ENCODE measurements at regions not wholly inside any gene's neighbourhood (a gene's known extent, or its start where the extent isn't known, plus 50 kb on each side); places are given as distances from the start of the nearest gene placed in this dataset.

DNA sequence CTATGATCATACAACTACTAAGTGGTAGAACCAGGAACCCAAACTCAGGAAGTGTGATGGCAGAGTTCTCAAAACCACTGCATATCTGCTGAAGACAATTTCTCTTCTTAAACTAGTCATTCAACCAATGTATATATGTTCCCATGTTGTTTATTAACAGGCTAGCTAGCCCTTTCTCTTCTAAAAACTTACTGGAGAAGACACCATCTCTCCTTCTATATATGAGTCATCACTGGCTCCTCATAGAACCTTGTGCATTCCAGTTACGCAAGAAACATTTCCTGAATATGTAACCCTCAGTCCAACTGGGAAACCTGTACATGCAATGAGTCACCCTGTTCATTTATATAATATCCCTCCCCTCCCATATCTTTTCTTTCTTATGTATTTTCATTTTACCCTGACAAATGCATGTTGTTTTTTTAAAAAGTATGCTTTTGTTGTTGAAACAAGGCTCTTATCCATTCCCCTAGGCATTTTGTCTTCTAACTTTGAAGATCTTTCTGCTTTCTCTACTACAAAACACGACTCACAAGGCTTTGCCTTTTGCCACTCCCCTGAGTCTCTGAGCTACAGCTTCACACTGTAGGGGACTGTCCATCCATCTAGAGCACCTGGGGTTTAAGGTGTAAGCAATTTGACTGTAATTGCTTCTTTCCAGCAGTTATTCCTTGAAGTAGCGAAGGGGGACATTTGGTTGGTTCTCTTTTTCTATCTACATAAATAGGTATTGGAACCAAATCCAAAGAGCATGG lies 119.5 kb downstream of the ANXA1 start:
- H3K9ac ChIP-seq (ENCODE audit: low read depth, low read length) = no peak overlapping the region
- no peaks in the 10 kb centered on the region for H3K79me2 ChIP-seq (ENCODE audit: insufficient read depth, low read length)
- no peak overlapping the region for H2AFZ ChIP-seq (ENCODE audit: low read depth, low read length)
- H3K36me3 ChIP-seq (ENCODE audit: insufficient read depth, low read length) = no peaks in the 10 kb centered on the region
- H3K4me3 ChIP-seq (ENCODE audit: low read depth in 1 of 2, low read length in 2 of 2) = no peak overlapping the region
- DNase-seq (no peak), ATAC-seq (ENCODE audit: insufficient read depth, low read depth) (no peak)
- no peak for TF ChIP-seq EZH2 (IDR thresholded peaks at IDR 0.05; ENCODE audit: borderline replicate concordance, low read depth, low read length, severe bottlenecking)
- TF ChIP-seq, protein P1, sequence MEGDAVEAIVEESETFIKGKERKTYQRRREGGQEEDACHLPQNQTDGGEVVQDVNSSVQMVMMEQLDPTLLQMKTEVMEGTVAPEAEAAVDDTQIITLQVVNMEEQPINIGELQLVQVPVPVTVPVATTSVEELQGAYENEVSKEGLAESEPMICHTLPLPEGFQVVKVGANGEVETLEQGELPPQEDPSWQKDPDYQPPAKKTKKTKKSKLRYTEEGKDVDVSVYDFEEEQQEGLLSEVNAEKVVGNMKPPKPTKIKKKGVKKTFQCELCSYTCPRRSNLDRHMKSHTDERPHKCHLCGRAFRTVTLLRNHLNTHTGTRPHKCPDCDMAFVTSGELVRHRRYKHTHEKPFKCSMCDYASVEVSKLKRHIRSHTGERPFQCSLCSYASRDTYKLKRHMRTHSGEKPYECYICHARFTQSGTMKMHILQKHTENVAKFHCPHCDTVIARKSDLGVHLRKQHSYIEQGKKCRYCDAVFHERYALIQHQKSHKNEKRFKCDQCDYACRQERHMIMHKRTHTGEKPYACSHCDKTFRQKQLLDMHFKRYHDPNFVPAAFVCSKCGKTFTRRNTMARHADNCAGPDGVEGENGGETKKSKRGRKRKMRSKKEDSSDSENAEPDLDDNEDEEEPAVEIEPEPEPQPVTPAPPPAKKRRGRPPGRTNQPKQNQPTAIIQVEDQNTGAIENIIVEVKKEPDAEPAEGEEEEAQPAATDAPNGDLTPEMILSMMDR (IDR thresholded peaks at IDR 0.05; ENCODE audit: borderline replicate concordance, extremely low read depth, low read length, poor library complexity, severe bottlenecking) = no peak
- no peaks in the 10 kb centered on the region for H3K27me3 ChIP-seq (ENCODE audit: insufficient read depth, low read length, poor library complexity)
- H3K27ac ChIP-seq (ENCODE audit: low read length) = no peak overlapping the region
- H3K4me1 ChIP-seq (ENCODE audit: insufficient read depth, low read length) = peaks cover 14% of the 10 kb centered on the region
- no peak overlapping the region for H3K4me2 ChIP-seq (ENCODE audit: insufficient read depth, low read length)
- no peaks in the 10 kb centered on the region for H3K9me3 ChIP-seq (ENCODE audit: insufficient read depth, low read length, severe bottlenecking)
- no peaks in the 10 kb centered on the region for H4K20me1 ChIP-seq (ENCODE audit: insufficient read depth, low read length)

DNA sequence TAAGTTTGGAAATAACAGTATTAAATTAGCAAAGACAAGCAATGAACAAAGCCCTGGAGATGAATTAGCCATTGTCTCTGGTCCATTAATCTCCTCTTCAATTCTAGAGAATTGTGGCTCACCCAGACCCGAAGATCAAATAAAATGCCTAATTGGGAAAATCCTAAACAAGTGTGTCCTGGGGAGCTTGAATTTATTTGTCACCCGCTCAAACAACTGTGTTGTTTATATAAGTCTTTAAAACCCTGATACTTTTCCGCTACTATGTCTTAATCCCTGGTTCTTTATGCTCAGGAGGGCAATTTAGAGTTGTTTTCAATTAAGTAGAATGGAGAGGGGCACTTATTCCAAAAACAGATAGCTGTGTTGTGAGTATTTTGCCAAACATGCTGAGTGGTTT lies 128.4 kb downstream of the ANXA1 start:
- TF ChIP-seq, protein P1 (IDR thresholded peaks at IDR 0.05; ENCODE audit: borderline replicate concordance, extremely low read depth, low read length, poor library complexity, severe bottlenecking) = no peak
- TF ChIP-seq EZH2 (IDR thresholded peaks at IDR 0.05; ENCODE audit: borderline replicate concordance, low read depth, low read length, severe bottlenecking) = no peak

DNA sequence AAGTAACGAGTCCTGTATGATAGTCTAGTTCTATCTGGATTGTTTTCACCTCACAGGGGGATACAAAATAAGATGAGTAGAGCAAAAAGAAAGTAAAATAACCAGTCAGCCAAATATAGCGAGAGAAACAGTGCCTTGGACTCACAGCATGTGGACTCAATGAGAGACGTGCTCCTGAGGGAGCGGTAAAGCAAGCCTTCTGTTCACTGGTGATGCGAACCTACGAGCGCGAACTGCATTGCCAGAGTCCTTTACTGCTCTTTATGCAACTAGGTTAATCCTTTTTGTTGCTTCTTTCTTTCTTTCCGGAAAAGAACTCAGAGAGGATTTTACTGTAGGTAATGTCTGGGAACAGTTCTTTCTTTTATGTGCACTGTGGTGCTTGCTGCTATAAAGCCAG lies 132.7 kb downstream of the ANXA1 start:
- Histone ChIP-seq H4K20me1 (ENCODE audit: insufficient read depth, low read length) (no peaks in the 10 kb centered on the region), H3K36me3 (ENCODE audit: insufficient read depth, low read length) (no peaks in the 10 kb centered on the region), H3K9ac (ENCODE audit: low read depth, low read length) (no peak overlapping the region), H3K9me3 (ENCODE audit: insufficient read depth, low read length, severe bottlenecking) (no peaks in the 10 kb centered on the region), H3K79me2 (ENCODE audit: insufficient read depth, low read length) (no peaks in the 10 kb centered on the region), H3K4me1 (ENCODE audit: insufficient read depth, low read length) (no peaks in the 10 kb centered on the region), H3K4me2 (ENCODE audit: insufficient read depth, low read length) (no peak overlapping the region), H3K4me3 (ENCODE audit: low read depth in 1 of 2, low read length in 2 of 2) (no peak overlapping the region), H3K27me3 (ENCODE audit: insufficient read depth, low read length, poor library complexity) (no peaks in the 10 kb centered on the region), H2AFZ (ENCODE audit: low read depth, low read length) (no peak overlapping the region), H3K27ac (ENCODE audit: low read length) (no peak overlapping the region)
- DNase-seq (no peak), ATAC-seq (ENCODE audit: insufficient read depth, low read depth) (no peak)
- TF ChIP-seq, protein P1 (IDR thresholded peaks at IDR 0.05; ENCODE audit: borderline replicate concordance, extremely low read depth, low read length, poor library complexity, severe bottlenecking) = no peak
- TF ChIP-seq EZH2 (IDR thresholded peaks at IDR 0.05; ENCODE audit: borderline replicate concordance, low read depth, low read length, severe bottlenecking) = no peak

More for the DNA sequence above, 128.4 kb downstream of the ANXA1 start:
- Histone ChIP-seq H3K36me3 (ENCODE audit: insufficient read depth, low read length) (no peaks in the 10 kb centered on the region), H3K9ac (ENCODE audit: low read depth, low read length) (no peak overlapping the region), H3K27me3 (ENCODE audit: insufficient read depth, low read length, poor library complexity) (no peaks in the 10 kb centered on the region), H3K9me3 (ENCODE audit: insufficient read depth, low read length, severe bottlenecking) (no peaks in the 10 kb centered on the region), H3K27ac (ENCODE audit: low read length) (no peak overlapping the region), H3K4me3 (ENCODE audit: low read depth in 1 of 2, low read length in 2 of 2) (no peak overlapping the region), H3K79me2 (ENCODE audit: insufficient read depth, low read length) (no peaks in the 10 kb centered on the region), H3K4me1 (ENCODE audit: insufficient read depth, low read length) (no peaks in the 10 kb centered on the region), H2AFZ (ENCODE audit: low read depth, low read length) (no peak overlapping the region), H4K20me1 (ENCODE audit: insufficient read depth, low read length) (no peaks in the 10 kb centered on the region), H3K4me2 (ENCODE audit: insufficient read depth, low read length) (no peak overlapping the region)
- DNase-seq (no peak), ATAC-seq (ENCODE audit: insufficient read depth, low read depth) (no peak)
